ENCODE measurements at regions not wholly inside any gene's neighbourhood (a gene's known extent, or its start where the extent isn't known, plus 50 kb on each side); places are given as distances from the start of the nearest gene placed in this dataset.

DNA sequence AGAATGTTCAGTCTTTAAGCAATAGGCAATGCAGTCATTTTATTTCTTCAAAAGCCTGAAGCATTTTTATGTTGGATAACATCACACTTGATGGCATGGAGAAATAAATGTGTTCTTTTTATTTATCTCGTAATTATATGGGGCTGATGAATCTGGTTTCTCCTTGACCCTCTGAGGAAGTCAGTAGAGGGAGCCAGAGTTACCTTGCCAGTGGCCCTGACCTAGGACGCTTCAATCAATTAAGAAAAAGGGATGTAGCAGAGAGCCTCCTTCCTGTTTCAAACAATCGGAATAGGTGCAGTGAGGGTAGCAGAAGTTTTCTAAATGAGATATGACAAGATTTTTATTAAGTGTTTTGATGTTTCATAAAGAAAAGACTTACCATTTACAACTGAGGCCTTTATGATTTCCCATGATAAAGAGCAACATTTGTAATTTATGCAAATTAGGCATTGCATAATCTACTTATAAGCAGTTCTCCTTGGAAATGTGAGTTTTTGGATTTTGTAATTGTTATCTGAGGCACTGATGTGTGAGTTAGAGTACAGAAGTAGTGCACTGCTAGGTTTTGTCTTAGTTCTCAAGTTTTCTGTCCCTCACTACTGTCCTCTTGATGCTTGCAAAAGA is 129.1 kb downstream of the RAP2B start:
- intact Hi-C loops (cut with micrococcal nuclease; ENCODE audit: unreplicated experiment), result loop anchor here (1.0 to 5.0 kb wide), 4 partner anchors 129 to 478 kb away; partner anchors contain the start of gene RAP2B
- Histone ChIP-seq H3K4me1 (ENCODE audit: control insufficient read depth, insufficient read depth, low read length) (no peaks in the 10 kb centered on the region), H3K27ac (ENCODE audit: control insufficient read depth, insufficient read depth) (no peak overlapping the region), H3K9me3 (replicated peaks; ENCODE audit: control insufficient read depth, insufficient read depth, low read length) (no peaks in the 10 kb centered on the region), H2AFZ (ENCODE audit: control insufficient read depth, low read depth, low read length) (no peak overlapping the region), H3K79me2 (ENCODE audit: control insufficient read depth, insufficient read depth, low read length) (no peaks in the 10 kb centered on the region), H3K4me2 (ENCODE audit: control insufficient read depth, insufficient read depth) (no peak overlapping the region), H3K27me3 (replicated peaks in 1 of 2; ENCODE audit: control insufficient read depth in 2 of 2, insufficient read depth in 2 of 2, low read length in 1 of 2) (no peaks in the 10 kb centered on the region), H3K9ac (ENCODE audit: control insufficient read depth, insufficient read depth, low read length) (no peak overlapping the region), H3K4me3 (no peak overlapping the region), H3K36me3 (ENCODE audit: control insufficient read depth in 2 of 2, insufficient read depth in 2 of 2, low read length in 1 of 2) (no peaks in the 10 kb centered on the region), H4K20me1 (ENCODE audit: control insufficient read depth, insufficient read depth) (no peaks in the 10 kb centered on the region)
- peak; percentile 76 for FAIRE-seq
- in situ Hi-C loops (cut with MboI), result no loop called here
- peak; percentile 86 for ATAC-seq
- TF ChIP-seq BHLHE40 (IDR thresholded peaks at IDR 0.05; ENCODE audit: borderline replicate concordance in 1 of 2, low read depth in 2 of 2, low read length in 1 of 2) (no peak), SMC3 (IDR thresholded peaks at IDR 0.05; ENCODE audit: borderline replicate concordance, low read length) (peak; percentile 40; the same call in 1 of the 2 replicates), TCF7 (IDR thresholded peaks at IDR 0.05; ENCODE audit: borderline replicate concordance) (no peak), CTCF (IDR thresholded peaks at IDR 0.05 in 2 of 3, conservative IDR thresholded peaks at IDR 0.05 in 1 of 3; ENCODE audit: control insufficient read depth in 2 of 3, extremely low read depth in 1 of 3, insufficient read depth in 1 of 3, low read depth in 3 of 3, low read length in 3 of 3) (peak; percentile 43 to 48 (median 47)), RAD21 (IDR thresholded peaks at IDR 0.05; ENCODE audit: insufficient read depth, low read depth, low read length) (peak; percentile 59), CREB1 (IDR thresholded peaks at IDR 0.05; ENCODE audit: low read depth) (no peak), MLLT1 (IDR thresholded peaks at IDR 0.05) (0 out of 2 replicates have a peak, but pooled peaks have one; percentile 26)
- TF ChIP-seq, protein P1, sequence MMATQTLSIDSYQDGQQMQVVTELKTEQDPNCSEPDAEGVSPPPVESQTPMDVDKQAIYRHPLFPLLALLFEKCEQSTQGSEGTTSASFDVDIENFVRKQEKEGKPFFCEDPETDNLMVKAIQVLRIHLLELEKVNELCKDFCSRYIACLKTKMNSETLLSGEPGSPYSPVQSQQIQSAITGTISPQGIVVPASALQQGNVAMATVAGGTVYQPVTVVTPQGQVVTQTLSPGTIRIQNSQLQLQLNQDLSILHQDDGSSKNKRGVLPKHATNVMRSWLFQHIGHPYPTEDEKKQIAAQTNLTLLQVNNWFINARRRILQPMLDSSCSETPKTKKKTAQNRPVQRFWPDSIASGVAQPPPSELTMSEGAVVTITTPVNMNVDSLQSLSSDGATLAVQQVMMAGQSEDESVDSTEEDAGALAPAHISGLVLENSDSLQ (IDR thresholded peaks at IDR 0.05), result peak; percentile 47
- CTCF ChIA-PET, result interaction anchor here (0.7 to 1.4 kb wide), 4 partner anchors 11 to 304 kb away, joined by 3 to 5 read pairs (median 4); no protein-coding TSS in a partner anchor
- POLR2A ChIA-PET, result no interaction called here
- no peak for DNase-seq (ENCODE audit: low read depth, low spot score)
- WGBS (ENCODE audit: insufficient coverage, insufficient replicate concordance, low lambda C conversion rate, missing lambda C conversion rate), result 33% methylated on average over 3 of the region's 3 CpGs
- SMC1A ChIA-PET (ENCODE audit: uncharacterized antibody, unreplicated experiment), result interaction anchor here (0.6 to 0.9 kb wide), 2 partner anchors 183 to 683 kb away, joined by 3 read pairs; no protein-coding TSS in a partner anchor
- RAD21 ChIA-PET (ENCODE audit: unreplicated experiment), result interaction anchor here (1.3 kb wide), 1 partner anchor 248 kb away, joined by 6 read pairs; no protein-coding TSS in a partner anchor
- BruUV-seq (replicated peaks), result no TSS peak

Data from GM12878 (cell line).